Hepatocyte (in vitro differentiated cells): ENCODE measurements at regions not wholly inside any gene's neighbourhood (a gene's known extent, or its start where the extent isn't known, plus 50 kb on each side); places are given as distances from the start of the nearest gene placed in this dataset.

Experiments used
- EZH2 ChIP-seq: fragments of 200-600 bp; sonication (generic); IDR thresholded peaks from 2 replicates; pipeline ENCODE4 v1.6.1; 2016; ENCODE audit warnings: antibody characterized with exemption, mild to moderate bottlenecking, borderline replicate concordance
- EZH2phosphoT487 ChIP-seq: fragments of 200-600 bp; sonication (generic); IDR thresholded peaks from one replicate; pipeline ENCODE4 v1.6.1; 2018; ENCODE audit warnings: antibody characterized with exemption, mild to moderate bottlenecking, low read depth, moderate library complexity; ENCODE audit not compliant: unreplicated experiment, severe bottlenecking
- TF ChIP-seq, protein P1 (sequence below): fragments of 200-600 bp; sonication (generic); IDR thresholded peaks from 2 replicates; pipeline ENCODE4 v1.5.1; 2016; ENCODE audit warnings: antibody characterized with exemption, mild to moderate bottlenecking; ENCODE audit not compliant: poor library complexity

- TF ChIP-seq, protein P1, sequence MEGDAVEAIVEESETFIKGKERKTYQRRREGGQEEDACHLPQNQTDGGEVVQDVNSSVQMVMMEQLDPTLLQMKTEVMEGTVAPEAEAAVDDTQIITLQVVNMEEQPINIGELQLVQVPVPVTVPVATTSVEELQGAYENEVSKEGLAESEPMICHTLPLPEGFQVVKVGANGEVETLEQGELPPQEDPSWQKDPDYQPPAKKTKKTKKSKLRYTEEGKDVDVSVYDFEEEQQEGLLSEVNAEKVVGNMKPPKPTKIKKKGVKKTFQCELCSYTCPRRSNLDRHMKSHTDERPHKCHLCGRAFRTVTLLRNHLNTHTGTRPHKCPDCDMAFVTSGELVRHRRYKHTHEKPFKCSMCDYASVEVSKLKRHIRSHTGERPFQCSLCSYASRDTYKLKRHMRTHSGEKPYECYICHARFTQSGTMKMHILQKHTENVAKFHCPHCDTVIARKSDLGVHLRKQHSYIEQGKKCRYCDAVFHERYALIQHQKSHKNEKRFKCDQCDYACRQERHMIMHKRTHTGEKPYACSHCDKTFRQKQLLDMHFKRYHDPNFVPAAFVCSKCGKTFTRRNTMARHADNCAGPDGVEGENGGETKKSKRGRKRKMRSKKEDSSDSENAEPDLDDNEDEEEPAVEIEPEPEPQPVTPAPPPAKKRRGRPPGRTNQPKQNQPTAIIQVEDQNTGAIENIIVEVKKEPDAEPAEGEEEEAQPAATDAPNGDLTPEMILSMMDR: no peak
- TF ChIP-seq EZH2 (no peak), EZH2phosphoT487 (no peak)
These were observed 615.2 kb upstream of the TBL1XR1 start for GRCh38 chr3:177812492-177812891.
